IMR-90 (cell line): ENCODE measurements at regions not wholly inside any gene's neighbourhood (a gene's known extent, or its start where the extent isn't known, plus 50 kb on each side); places are given as distances from the start of the nearest gene placed in this dataset.

ENCODE experiments used
- ATAC-seq: fragments of 200-7000 bp; cut with Tn5 transposase; 2 replicates; pipeline ENCODE4 v1.9.1; 2020; ENCODE audit warnings: low read depth, mild to moderate bottlenecking, moderate library complexity
- BruUV-seq: library from RNA; stranded (reverse); fragments of 400-500 nt; replicated peaks from 2 replicates; lab custom pipeline; 2021; lab: Mats Ljungman, UMichigan
- CTCF ChIA-PET: fragments of 300-600 bp; formaldehyde crosslinking; extraction: SDS; loops from one replicate; lab custom pipeline; 2021; ENCODE audit warnings: antibody characterized with exemption; lab: Yijun Ruan, JAX
- POLR2A ChIA-PET: fragments of 300-600 bp; sonication (Branson Sonifier 250); formaldehyde crosslinking; loops from one replicate; lab custom pipeline; 2022; ENCODE audit warnings: antibody characterized with exemption; ENCODE audit not compliant: unreplicated experiment; lab: Charles Lee
- DNase-seq: peaks from one replicate; pipeline ENCODE4 v3.0.0; 2013
- H2AFZ ChIP-seq: replicated peaks from 2 replicates; pipeline ENCODE3; 2013; ENCODE audit warnings: low read length, mild to moderate bottlenecking; ENCODE audit not compliant: poor library complexity
- H2AK5ac ChIP-seq: 2 replicates; pipeline ENCODE4 v1.6.1; 2013; ENCODE audit warnings: low read depth, low read length, inconsistent platforms
- H2AK9ac ChIP-seq: replicated peaks from 2 replicates; pipeline ENCODE3; 2013; ENCODE audit warnings: mild to moderate bottlenecking, low read depth, low read length, moderate library complexity; ENCODE audit not compliant: poor library complexity
- H2BK120ac ChIP-seq: 2 replicates; pipeline ENCODE4 v1.6.1; 2013; ENCODE audit warnings: low read depth, low read length, inconsistent platforms
- H2BK15ac ChIP-seq: 3 replicates; pipeline ENCODE4 v1.6.1; 2013; ENCODE audit warnings: low read depth, low read length, inconsistent platforms
- H2BK20ac ChIP-seq: 2 replicates; pipeline ENCODE4 v1.6.1; 2013; ENCODE audit warnings: low read depth, mild to moderate bottlenecking, inconsistent platforms, low read length, moderate library complexity
- H2BK5ac ChIP-seq: 2 replicates; pipeline ENCODE4 v1.6.1; 2013; ENCODE audit warnings: mild to moderate bottlenecking, low read depth, low read length, inconsistent platforms; ENCODE audit not compliant: poor library complexity, severe bottlenecking
- H3K14ac ChIP-seq: replicated peaks from 2 replicates; pipeline ENCODE4 v1.6.1; 2013; ENCODE audit warnings: low read depth, low read length, inconsistent platforms
- H3K18ac ChIP-seq: 2 replicates; pipeline ENCODE4 v1.6.1; 2013; ENCODE audit warnings: low read depth, low read length, control low read depth
- H3K23ac ChIP-seq: 2 replicates; pipeline ENCODE4 v1.6.1; 2013; ENCODE audit warnings: low read depth, low read length, inconsistent platforms
- H3K27ac ChIP-seq: 2 replicates; pipeline ENCODE4 v1.5.1; 2013; ENCODE audit warnings: mild to moderate bottlenecking, control low read depth, low read length; ENCODE audit not compliant: insufficient read depth
- H3K27me3 ChIP-seq: 2 replicates; pipeline ENCODE4 v1.6.1; 2013; ENCODE audit warnings: low read length; ENCODE audit not compliant: control insufficient read depth, insufficient read depth
- H3K36me3 ChIP-seq: 2 replicates; pipeline ENCODE4 v1.6.1; 2013; ENCODE audit warnings: low read length, mixed read lengths; ENCODE audit not compliant: control insufficient read depth, insufficient read depth
- H3K4ac ChIP-seq: 2 replicates; pipeline ENCODE4 v1.6.1; 2013; ENCODE audit warnings: low read depth, low read length, inconsistent platforms
- H3K4me1 ChIP-seq: 2 replicates; pipeline ENCODE4 v1.6.1; 2013; ENCODE audit warnings: low read length, mixed read lengths; ENCODE audit not compliant: control insufficient read depth, insufficient read depth
- H3K4me2 ChIP-seq: 2 replicates; pipeline ENCODE4 v1.6.1; 2013; ENCODE audit warnings: low read depth, mild to moderate bottlenecking, control low read depth, low read length, moderate library complexity
- H3K4me3 ChIP-seq: 2 replicates; pipeline ENCODE4 v1.5.1; 2013; ENCODE audit warnings: low read depth, mild to moderate bottlenecking, control low read depth, low read length, moderate library complexity; ENCODE audit not compliant: insufficient read depth
- H3K56ac ChIP-seq: 2 replicates; pipeline ENCODE4 v1.6.1; 2013; ENCODE audit warnings: low read length, inconsistent platforms; ENCODE audit not compliant: insufficient read depth; ENCODE audit errors: extremely low read depth
- H3K79me1 ChIP-seq, 2 experiments: 2 replicates each; pipeline ENCODE4 v1.6.1; 2013; ENCODE audit warnings: low read length in 2 of 2, inconsistent platforms in 1 of 2, low read depth in 1 of 2
- H3K9ac ChIP-seq: 2 replicates; pipeline ENCODE4 v1.6.1; 2013; ENCODE audit warnings: low read depth, low read length, control low read depth
- H3K9me1 ChIP-seq: 2 replicates; pipeline ENCODE4 v1.6.1; 2013; ENCODE audit warnings: low read length, inconsistent platforms; ENCODE audit not compliant: insufficient read depth
- H3K9me3 ChIP-seq: 2 replicates; pipeline ENCODE4 v1.6.1; 2013; ENCODE audit warnings: low read length; ENCODE audit not compliant: control insufficient read depth, insufficient read depth
- H4K20me1 ChIP-seq: 2 replicates; pipeline ENCODE4 v1.6.1; 2013; ENCODE audit warnings: low read length, inconsistent platforms; ENCODE audit not compliant: insufficient read depth
- H4K5ac ChIP-seq: 2 replicates; pipeline ENCODE4 v1.6.1; 2013; ENCODE audit warnings: mild to moderate bottlenecking, low read depth, low read length, control low read depth
- H4K8ac ChIP-seq, 2 experiments: 2 replicates each; pipeline ENCODE4 v1.6.1; 2013; ENCODE audit warnings: low read depth in 2 of 2, low read length in 2 of 2, control low read depth in 1 of 2, inconsistent platforms in 1 of 2
- H4K91ac ChIP-seq: 2 replicates; pipeline ENCODE4 v1.6.1; 2013; ENCODE audit warnings: low read depth, low read length, inconsistent platforms; ENCODE audit not compliant: insufficient read depth
- BHLHE40 ChIP-seq: fragments of 150-350 bp; IDR thresholded peaks from 2 replicates; pipeline ENCODE4 v1.6.1; 2016; ENCODE audit warnings: mild to moderate bottlenecking, low read depth, low read length
- CEBPB ChIP-seq: IDR thresholded peaks from 2 replicates; pipeline ENCODE4 v1.6.1; 2012; ENCODE audit warnings: low read depth, low read length, improper control_type of control experiment
- CHD1 ChIP-seq: IDR thresholded peaks from 2 replicates; pipeline ENCODE4 v1.6.1; 2012; ENCODE audit warnings: low read depth, low read length, improper control_type of control experiment
- CTCF ChIP-seq: conservative IDR thresholded peaks from 2 replicates; pipeline ENCODE4 v1.5.1; 2012; ENCODE audit warnings: mild to moderate bottlenecking, low read depth, low read length, improper control_type of control experiment
- ELK1 ChIP-seq: fragments of 150-350 bp; IDR thresholded peaks from 2 replicates; pipeline ENCODE4 v1.6.1; 2016; ENCODE audit warnings: low read depth, mild to moderate bottlenecking, low read length, moderate library complexity, borderline replicate concordance
- FOS ChIP-seq: fragments of 150-350 bp; IDR thresholded peaks from 2 replicates; pipeline ENCODE4 v1.6.1; 2016; ENCODE audit warnings: low read depth, low read length
- MAFK ChIP-seq: IDR thresholded peaks from 2 replicates; pipeline ENCODE4 v1.6.1; 2012; ENCODE audit warnings: low read depth, low read length, improper control_type of control experiment
- MAZ ChIP-seq: IDR thresholded peaks from 2 replicates; pipeline ENCODE4 v1.6.1; 2012; ENCODE audit warnings: low read depth, mild to moderate bottlenecking, low read length, improper control_type of control experiment, moderate library complexity, borderline replicate concordance
- MXI1 ChIP-seq: IDR thresholded peaks from 2 replicates; pipeline ENCODE4 v1.6.1; 2012; ENCODE audit warnings: low read depth, mild to moderate bottlenecking, low read length, moderate library complexity, borderline replicate concordance
- NFE2L2 ChIP-seq: fragments of 150-350 bp; IDR thresholded peaks from 2 replicates; pipeline ENCODE4 v1.6.1; 2016; ENCODE audit warnings: low read depth, mild to moderate bottlenecking, low read length
- POLR2A ChIP-seq: IDR thresholded peaks from 2 replicates; pipeline ENCODE4 v1.6.1; 2012; ENCODE audit warnings: mild to moderate bottlenecking, low read depth, low read length
- RAD21 ChIP-seq: IDR thresholded peaks from 2 replicates; pipeline ENCODE4 v1.6.1; 2012; ENCODE audit warnings: low read length, improper control_type of control experiment
- RCOR1 ChIP-seq: IDR thresholded peaks from 2 replicates; pipeline ENCODE4 v1.6.1; 2012; ENCODE audit warnings: mild to moderate bottlenecking, low read length, improper control_type of control experiment; ENCODE audit not compliant: insufficient replicate concordance
- RFX5 ChIP-seq: IDR thresholded peaks from 2 replicates; pipeline ENCODE4 v1.8.0; 2012; ENCODE audit warnings: low read depth, mild to moderate bottlenecking, low read length, moderate library complexity
- SMC3 ChIP-seq: fragments of 150-350 bp; IDR thresholded peaks from 2 replicates; pipeline ENCODE4 v1.6.1; 2016; ENCODE audit warnings: low read depth, mild to moderate bottlenecking, antibody characterized with exemption, low read length, moderate library complexity
- USF2 ChIP-seq: fragments of 150-350 bp; IDR thresholded peaks from 2 replicates; pipeline ENCODE4 v1.6.1; 2017; ENCODE audit warnings: mild to moderate bottlenecking, antibody characterized with exemption, low read length, low read depth
- dilution Hi-C: fragments of 300-500 bp; cut with HindIII; formaldehyde crosslinking; loops from one replicate; pipeline ENCODE4 v1.14.3; 2018; ENCODE audit warnings: low sequenced_read_pairs; ENCODE audit not compliant: unreplicated experiment
- in situ Hi-C: fragments of 300-500 bp; cut with MboI; formaldehyde crosslinking; loops from 3 replicates; pipeline ENCODE4 v1.14.3; 2019; ENCODE audit warnings: low sequenced_read_pairs, inconsistent platforms, mixed read lengths
- intact Hi-C: fragments of 100-400 bp; cut with micrococcal nuclease; formaldehyde crosslinking; loops from 2 replicates; pipeline ENCODE4 v1.10.0; 2022

- dilution Hi-C loops = no loop called here
- no peaks in the 10 kb centered on the region for H3K9me1 ChIP-seq
- no peak overlapping the region for H3K56ac ChIP-seq
- no peaks in the 10 kb centered on the region for H3K9me3 ChIP-seq
- H4K91ac ChIP-seq = no peak overlapping the region
- no peak overlapping the region for H2AK5ac ChIP-seq
- ATAC-seq (no peak), DNase-seq (no peak)
- H4K20me1 ChIP-seq = no peaks in the 10 kb centered on the region
- no peak overlapping the region for H3K14ac ChIP-seq
- no peak overlapping the region for H3K23ac ChIP-seq
- H3K4me3 ChIP-seq = no peak overlapping the region
- H2AFZ ChIP-seq = no peak overlapping the region
- no peak overlapping the region for H3K4ac ChIP-seq
- H2AK9ac ChIP-seq = no peak overlapping the region
- no peak overlapping the region for H2BK20ac ChIP-seq
- H2BK120ac ChIP-seq = no peak overlapping the region
- H4K5ac ChIP-seq = no peak overlapping the region
- H2BK15ac ChIP-seq = no peak overlapping the region
- no peak overlapping the region for H4K8ac ChIP-seq
- H3K36me3 ChIP-seq = no peaks in the 10 kb centered on the region
- no peak overlapping the region for H3K9ac ChIP-seq
- no peak for TF ChIP-seq CHD1
- no peak for TF ChIP-seq RAD21
- TF ChIP-seq CEBPB = no peak
- TF ChIP-seq SMC3 = no peak
- TF ChIP-seq NFE2L2 = no peak
- no peak for TF ChIP-seq POLR2A
- TF ChIP-seq FOS = no peak
- TF ChIP-seq USF2 = no peak
- no peak for TF ChIP-seq MXI1
- TF ChIP-seq CTCF = no peak
- TF ChIP-seq ELK1 = no peak
- no peak for TF ChIP-seq MAFK
- no peak for TF ChIP-seq MAZ
- no peak for TF ChIP-seq RFX5
- TF ChIP-seq BHLHE40 = no peak
- no peak for TF ChIP-seq RCOR1
- in situ Hi-C loops = no loop called here
- intact Hi-C loops = no loop called here
- no peak overlapping the region for H2BK5ac ChIP-seq
- ChIA-PET POLR2A (interaction anchor here (0.6 kb wide), 1 partner anchor 531 kb away, joined by 3 read pairs; no protein-coding TSS in a partner anchor), CTCF (no interaction called here)
- no peaks in the 10 kb centered on the region for H3K4me1 ChIP-seq
- H3K4me2 ChIP-seq = no peak overlapping the region
- no peak overlapping the region for H3K27ac ChIP-seq
- no peaks in the 10 kb centered on the region; the same call in 1 of the 2 replicates for H3K27me3 ChIP-seq
- no peaks in the 10 kb centered on the region for H3K79me1 ChIP-seq
- no TSS peak for BruUV-seq
- no peak overlapping the region for H3K18ac ChIP-seq
Measured at GRCh38 chr3:22988566-22988965, 214.6 kb upstream of the UBE2E2 start.
